GM12873 (cell line): ENCODE measurements at regions not wholly inside any gene's neighbourhood (a gene's known extent, or its start where the extent isn't known, plus 50 kb on each side); places are given as distances from the start of the nearest gene placed in this dataset.

Source experiments
- CTCF ChIP-seq: IDR thresholded peaks from 2 replicates; pipeline ENCODE4 v1.5.1; 2012; ENCODE audit warnings: low read depth, mild to moderate bottlenecking, moderate library complexity, low read length, control low read depth; ENCODE audit not compliant: insufficient read depth; ENCODE audit errors: missing control alignments

DNA sequence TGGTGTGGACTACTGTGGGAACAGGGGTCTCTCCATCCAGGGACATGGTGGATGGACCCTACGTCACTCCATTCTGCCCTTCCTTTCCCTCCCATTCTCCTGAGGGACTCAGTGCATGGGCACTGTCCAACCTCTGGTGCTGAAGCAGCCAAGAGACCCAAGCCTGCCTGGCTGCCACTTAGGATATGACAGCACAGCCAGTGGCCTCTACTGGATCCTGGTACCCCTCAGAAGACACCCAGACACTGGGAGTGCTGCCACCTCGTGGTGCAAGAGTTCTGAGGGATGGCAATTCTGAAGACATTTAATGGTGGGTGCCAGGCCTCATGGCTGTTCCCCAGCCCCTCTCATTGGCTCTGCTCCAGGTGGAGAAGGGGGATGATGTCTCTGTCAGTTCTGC is 767.8 kb downstream of the SPATA31A6 start:
- peak; percentile 8 for TF ChIP-seq CTCF
